Lung microvascular endothelial cell (primary cell): ENCODE measurements at regions not wholly inside any gene's neighbourhood (a gene's known extent, or its start where the extent isn't known, plus 50 kb on each side); places are given as distances from the start of the nearest gene placed in this dataset.

Experiments
- DNase-seq, 2 donors: peaks; one replicate each; pipeline versions ENCODE4 v3.0.0 to v3.0.0-alpha.2; 2010; ENCODE audit warnings: low read depth in 2 of 2

GRCh38 chr18:41265047-41265446 is 690.0 kb upstream of the PIK3C3 start:
- DNase-seq = no peak

- no peak for DNase-seq
These were observed 691.1 kb upstream of the PIK3C3 start for GRCh38 chr18:41263956-41264355.

DNA sequence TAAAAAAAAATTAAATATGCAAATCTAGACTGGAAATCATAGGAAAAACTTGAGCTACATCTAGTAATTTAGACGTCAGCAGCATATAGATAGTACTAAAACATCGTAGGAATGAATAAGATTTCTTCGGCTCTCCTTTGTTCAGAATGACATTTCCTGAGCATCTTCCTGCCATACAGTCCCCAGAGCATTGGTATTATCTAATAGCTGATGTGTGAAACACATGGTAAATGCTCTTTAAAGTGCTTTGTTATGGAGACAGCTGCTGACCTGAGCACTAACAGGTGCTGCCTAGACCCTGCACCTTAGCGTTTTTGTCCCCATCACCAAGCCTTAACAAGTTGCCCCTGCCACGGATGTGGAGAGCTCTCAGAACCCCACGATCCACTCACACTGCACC is 692.3 kb upstream of the PIK3C3 start:
- DNase-seq = no peak

DNA sequence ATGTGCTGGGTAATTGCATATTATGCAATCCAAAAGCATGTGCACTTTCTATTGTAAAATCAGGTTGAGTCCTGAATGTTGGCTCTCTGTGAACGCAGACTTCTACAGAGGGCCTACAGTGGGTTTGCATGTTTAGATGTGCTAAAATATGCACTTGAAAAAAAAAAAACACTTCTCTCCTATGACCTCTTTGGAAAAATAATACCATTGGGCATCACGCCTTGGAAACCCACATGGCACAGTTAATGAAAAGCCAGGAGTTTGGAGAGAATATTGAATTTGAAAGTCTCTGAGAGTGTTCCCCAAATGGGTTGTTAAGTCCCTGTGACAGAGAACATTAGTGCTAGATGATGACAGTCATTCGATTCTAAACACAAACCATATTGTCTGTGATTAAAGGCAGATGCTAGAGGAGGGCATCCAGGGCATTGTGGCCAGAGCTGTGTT is 710.4 kb upstream of the PIK3C3 start:
- DNase-seq = no peak

DNA sequence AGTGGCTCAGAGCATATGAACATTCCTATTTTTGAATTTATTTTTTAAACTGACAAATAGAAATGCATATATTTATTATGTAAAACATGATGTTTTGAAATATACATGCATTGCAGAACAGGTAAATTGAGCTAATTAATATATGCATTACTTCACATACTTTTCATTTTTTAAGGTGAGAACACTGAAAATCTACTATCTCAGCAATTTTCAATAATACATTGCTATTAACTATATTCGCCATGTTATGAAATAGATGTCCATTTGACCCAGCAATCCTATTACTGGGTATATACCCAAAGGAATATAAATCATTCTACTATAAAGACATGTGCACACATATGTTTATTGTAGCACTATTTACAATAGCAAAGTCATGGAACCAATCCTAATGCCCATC is 717.7 kb upstream of the PIK3C3 start:
- no peak for DNase-seq

GRCh38 chr18:41231681-41232080 is 723.4 kb upstream of the PIK3C3 start:
- DNase-seq = no peak

DNA sequence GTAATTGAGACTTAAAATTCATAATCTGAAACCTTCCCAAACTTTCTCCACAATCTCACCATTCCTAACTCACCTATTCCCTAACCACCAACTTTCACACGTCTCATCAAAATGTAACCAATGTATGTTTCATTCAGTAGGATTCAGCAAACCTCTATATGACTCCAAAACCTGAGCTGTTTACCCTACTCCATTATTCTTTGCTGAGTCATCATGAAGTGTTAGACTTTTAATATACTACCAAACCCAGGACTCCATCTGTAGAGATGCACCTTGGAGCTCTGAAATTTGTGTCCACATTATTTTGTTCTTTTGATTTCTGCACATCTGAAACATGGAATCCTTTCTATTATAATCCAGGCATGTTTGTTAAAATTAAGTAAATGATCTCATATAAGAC is 727.0 kb upstream of the PIK3C3 start:
- DNase-seq = no peak

- DNase-seq = no peak
These were observed 728.1 kb upstream of the PIK3C3 start for GRCh38 chr18:41226911-41227310.

- peak in 1 of 2 donors; percentile 1 for DNase-seq
These were observed 728.8 kb upstream of the PIK3C3 start for GRCh38 chr18:41226186-41226585.

GRCh38 chr18:41216341-41217003 is 738.6 kb upstream of the PIK3C3 start:
- no peak for DNase-seq

DNA sequence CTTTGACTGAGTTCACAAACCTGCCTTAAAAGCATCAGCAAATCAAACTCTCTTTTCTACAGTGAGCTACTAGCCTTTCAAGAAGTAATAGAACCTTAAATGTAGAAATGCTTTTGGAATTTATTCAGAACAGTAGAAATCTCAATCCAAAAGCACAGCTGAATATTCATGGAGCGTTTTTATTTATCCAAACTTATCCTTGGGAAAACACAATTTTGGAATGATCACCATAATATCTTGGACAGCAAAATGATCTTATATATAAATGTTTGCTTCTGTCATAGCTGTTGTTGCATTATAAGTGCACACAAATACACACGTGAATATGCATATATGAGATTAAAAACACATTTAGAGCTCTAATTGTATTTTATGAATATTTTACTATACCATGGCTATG is 747.3 kb upstream of the PIK3C3 start:
- no peak for DNase-seq

DNA sequence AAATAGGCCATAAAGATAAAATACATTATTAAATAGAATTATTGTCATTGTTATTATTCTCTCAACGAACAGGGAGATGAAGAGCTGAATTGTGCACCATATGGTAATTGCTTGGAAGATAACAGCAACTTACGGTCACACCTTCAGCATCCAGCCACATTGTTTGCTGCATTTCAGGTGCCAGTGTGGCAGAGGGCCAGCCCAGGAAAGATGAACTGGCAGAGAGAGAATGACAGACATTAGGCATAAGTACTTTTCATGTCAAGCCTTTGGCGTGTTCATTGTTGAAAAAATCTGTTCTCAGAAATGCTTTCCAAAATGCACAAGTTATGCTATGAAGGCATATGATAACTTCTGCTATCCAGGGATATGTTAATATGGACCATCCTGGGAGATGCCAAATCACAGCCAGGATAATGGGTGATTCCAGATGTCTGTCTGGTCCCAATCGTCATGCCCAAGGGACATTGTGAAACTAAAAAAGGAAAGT is 748.6 kb upstream of the PIK3C3 start:
- DNase-seq = no peak

DNA sequence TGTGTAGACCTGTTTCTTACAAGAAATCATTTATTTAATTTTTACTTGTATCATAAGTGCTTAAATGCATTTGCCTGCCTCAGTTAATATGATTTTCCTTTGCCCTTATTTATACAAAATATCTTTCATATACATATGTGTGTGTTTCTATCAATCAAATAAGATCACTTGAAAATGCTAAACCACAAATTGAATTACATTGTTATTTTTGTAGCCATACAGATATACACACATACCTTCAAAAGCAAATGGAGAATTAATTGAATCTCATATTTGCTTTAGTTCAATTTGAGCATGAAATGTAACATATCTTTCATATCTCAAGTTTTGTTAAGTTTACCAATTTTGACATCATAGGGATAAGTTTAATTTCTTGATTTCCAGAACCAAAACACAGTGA is 755.8 kb upstream of the PIK3C3 start:
- no peak for DNase-seq

DNA sequence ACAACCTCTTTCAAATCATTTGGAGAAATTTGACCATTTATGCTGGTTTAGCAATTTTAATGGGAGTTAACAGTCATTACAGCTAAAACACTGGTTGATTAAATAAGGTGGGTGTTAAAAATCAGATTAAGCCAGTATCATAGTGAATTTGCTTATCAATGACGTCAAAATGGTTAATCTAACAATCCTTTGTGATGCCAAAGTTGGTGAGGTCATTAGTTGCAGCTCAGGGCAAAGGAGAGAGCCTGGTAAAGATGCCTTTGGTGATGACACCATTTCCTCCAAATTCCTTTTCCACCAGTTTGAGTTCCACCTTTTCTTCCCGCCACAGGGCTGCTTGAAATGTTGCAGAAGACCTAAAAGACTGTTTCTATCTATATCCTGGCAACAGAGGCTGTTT is 757.1 kb upstream of the PIK3C3 start:
- no peak for DNase-seq

GRCh38 chr18:41170346-41170745 is 784.7 kb upstream of the PIK3C3 start:
- peak in 1 of 2 donors; percentile 2 for DNase-seq

GRCh38 chr18:41165625-41166024 is 789.4 kb upstream of the PIK3C3 start:
- DNase-seq = no peak

DNA sequence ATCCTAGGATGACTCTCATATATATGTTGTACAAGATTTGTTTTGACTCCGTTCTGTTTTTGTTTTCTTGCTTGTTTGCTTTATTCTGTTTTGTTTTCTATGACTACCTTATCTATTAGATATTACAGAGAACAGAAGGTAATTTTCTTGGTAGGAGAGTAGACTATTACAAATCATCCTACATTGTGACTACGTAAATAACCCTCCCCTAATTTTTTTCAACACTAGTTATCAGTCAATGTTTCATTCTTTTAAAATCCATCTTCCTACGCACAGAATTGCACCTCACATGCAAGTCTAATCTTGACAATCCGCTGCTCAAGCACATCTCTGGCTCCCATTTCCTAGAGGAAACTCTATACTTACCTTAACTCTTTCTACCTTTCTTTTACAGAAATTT is 792.3 kb upstream of the PIK3C3 start:
- DNase-seq = no peak

GRCh38 chr18:41162191-41162590 is 792.8 kb upstream of the PIK3C3 start:
- DNase-seq = no peak

- DNase-seq = no peak
These were observed 798.9 kb upstream of the PIK3C3 start for GRCh38 chr18:41155910-41156851.

- DNase-seq = no peak
These were observed 800.0 kb upstream of the PIK3C3 start for GRCh38 chr18:41155025-41155424.

- no peak for DNase-seq
These were observed 801.2 kb upstream of the PIK3C3 start for GRCh38 chr18:41153871-41154270.

DNA sequence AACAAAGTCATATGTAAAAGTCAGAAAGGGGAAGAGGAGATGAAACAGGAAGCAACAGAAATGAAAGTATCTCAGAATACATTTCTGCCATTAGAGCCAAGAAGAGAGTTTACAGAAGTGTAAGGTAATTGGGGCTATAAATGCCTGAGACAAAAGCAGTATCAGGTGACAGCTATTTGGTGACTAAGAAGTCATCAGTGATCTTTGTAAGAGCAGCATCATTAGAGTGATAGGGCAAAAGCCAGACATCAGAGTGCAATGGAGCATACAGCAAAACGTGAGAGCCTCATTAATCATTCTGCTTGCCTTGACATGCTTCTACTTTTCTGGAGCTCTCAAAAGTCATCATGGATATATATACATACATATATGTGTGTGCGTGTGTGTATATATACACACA is 804.7 kb upstream of the PIK3C3 start:
- DNase-seq = no peak

- no peak for DNase-seq
These were observed 808.7 kb upstream of the PIK3C3 start for GRCh38 chr18:41146301-41146700.
